ENCODE measurements at regions not wholly inside any gene's neighbourhood (a gene's known extent, or its start where the extent isn't known, plus 50 kb on each side); places are given as distances from the start of the nearest gene placed in this dataset.

- no peak for TF ChIP-seq CTCF (IDR thresholded peaks at IDR 0.05)
- TF ChIP-seq POLR2AphosphoS5 (IDR thresholded peaks at IDR 0.05) = no peak
- no peak for TF ChIP-seq EP300 (IDR thresholded peaks at IDR 0.05)
- TF ChIP-seq POLR2A (IDR thresholded peaks at IDR 0.05; ENCODE audit: low read depth) = no peak
These were observed 275.3 kb upstream of the NCKAP5 start for GRCh38 chr2:133843551-133843950.

Measured in esophagus muscularis mucosa (tissue), 4 donors.